PC-9 (cell line): ENCODE measurements at regions not wholly inside any gene's neighbourhood (a gene's known extent, or its start where the extent isn't known, plus 50 kb on each side); places are given as distances from the start of the nearest gene placed in this dataset.

Experiments used
- BruUV-seq: library from RNA; stranded (reverse); fragments of 400-500 nt; replicated peaks from 2 replicates; lab custom pipeline; 2021; lab: Mats Ljungman, UMichigan
- CTCF ChIA-PET: fragments of 300-600 bp; sonication (Branson Sonifier 250); formaldehyde crosslinking; loops from one replicate; lab custom pipeline; 2022; ENCODE audit warnings: antibody characterized with exemption; lab: Charles Lee
- POLR2A ChIA-PET: fragments of 300-600 bp; sonication (Branson Sonifier 250); formaldehyde crosslinking; loops from one replicate; lab custom pipeline; 2022; ENCODE audit warnings: antibody characterized with exemption; ENCODE audit not compliant: unreplicated experiment; lab: Charles Lee
- DNase-seq, 2 experiments: peaks; one replicate each; pipeline versions ENCODE4 v3.0.0 to v3.0.0-alpha.2; 2015 to 2022; ENCODE audit warnings: mixed read lengths in 1 of 2
- H2AFZ ChIP-seq: fragments of 200-600 bp; sonication (generic); 2 replicates; pipeline ENCODE4 v1.8.1; 2017; ENCODE audit warnings: antibody characterized with exemption
- H3F3A ChIP-seq: fragments of 200-600 bp; sonication (generic); 2 replicates; pipeline ENCODE4 v1.8.1; 2017; ENCODE audit warnings: antibody characterized with exemption, mild to moderate bottlenecking, low read depth; ENCODE audit not compliant: insufficient read depth
- H3K27ac ChIP-seq: fragments of 200-600 bp; sonication (generic); 2 replicates; pipeline ENCODE4 v1.6.1; 2016; ENCODE audit warnings: mixed run types
- H3K27me3 ChIP-seq: fragments of 200-600 bp; sonication (generic); 2 replicates; pipeline ENCODE4 v1.6.1; 2016; ENCODE audit warnings: low read depth, mixed run types; ENCODE audit not compliant: insufficient read depth
- H3K36me3 ChIP-seq: fragments of 200-600 bp; sonication (generic); 2 replicates; pipeline ENCODE4 v1.6.1; 2016; ENCODE audit warnings: low read depth, mixed run types
- H3K4me1 ChIP-seq: fragments of 200-600 bp; sonication (generic); replicated peaks from 2 replicates; pipeline ENCODE4 v1.6.1; 2016; ENCODE audit warnings: mixed run types; ENCODE audit not compliant: insufficient read depth
- H3K4me2 ChIP-seq: fragments of 200-600 bp; sonication (generic); 2 replicates; pipeline ENCODE4 v1.6.1; 2017; ENCODE audit warnings: mixed run types
- H3K4me3 ChIP-seq: fragments of 200-600 bp; sonication (generic); 2 replicates; pipeline ENCODE4 v1.6.1; 2016; ENCODE audit warnings: mixed run types
- H3K79me2 ChIP-seq: fragments of 200-600 bp; sonication (generic); 2 replicates; pipeline ENCODE4 v1.6.1; 2017; ENCODE audit warnings: low read depth, mixed run types
- H3K9me2 ChIP-seq: fragments of 200-600 bp; sonication (generic); 2 replicates; pipeline ENCODE4 v1.8.1; 2017; ENCODE audit warnings: mild to moderate bottlenecking; ENCODE audit not compliant: insufficient read depth
- H3K9me3 ChIP-seq: fragments of 200-600 bp; sonication (generic); 2 replicates; pipeline ENCODE4 v1.8.1; 2016; ENCODE audit warnings: low read depth; ENCODE audit not compliant: insufficient read depth
- H4K20me1 ChIP-seq: fragments of 200-600 bp; sonication (generic); 2 replicates; pipeline ENCODE4 v1.8.1; 2017; ENCODE audit not compliant: insufficient read depth
- EZH2 ChIP-seq: fragments of 200-600 bp; sonication (generic); IDR thresholded peaks from 2 replicates; pipeline ENCODE4 v1.8.0; 2017; ENCODE audit warnings: antibody characterized with exemption, low read depth
- intact Hi-C: fragments of 100-400 bp; cut with micrococcal nuclease; formaldehyde crosslinking; loops from one replicate; pipeline ENCODE4 v1.10.0; 2022; ENCODE audit not compliant: unreplicated experiment
- TF ChIP-seq, protein P1 (sequence below): fragments of 200-600 bp; sonication (generic); conservative IDR thresholded peaks from 2 replicates; pipeline ENCODE4 v1.6.1; 2017; ENCODE audit warnings: mixed run types, antibody characterized with exemption, mild to moderate bottlenecking, moderate library complexity

DNA sequence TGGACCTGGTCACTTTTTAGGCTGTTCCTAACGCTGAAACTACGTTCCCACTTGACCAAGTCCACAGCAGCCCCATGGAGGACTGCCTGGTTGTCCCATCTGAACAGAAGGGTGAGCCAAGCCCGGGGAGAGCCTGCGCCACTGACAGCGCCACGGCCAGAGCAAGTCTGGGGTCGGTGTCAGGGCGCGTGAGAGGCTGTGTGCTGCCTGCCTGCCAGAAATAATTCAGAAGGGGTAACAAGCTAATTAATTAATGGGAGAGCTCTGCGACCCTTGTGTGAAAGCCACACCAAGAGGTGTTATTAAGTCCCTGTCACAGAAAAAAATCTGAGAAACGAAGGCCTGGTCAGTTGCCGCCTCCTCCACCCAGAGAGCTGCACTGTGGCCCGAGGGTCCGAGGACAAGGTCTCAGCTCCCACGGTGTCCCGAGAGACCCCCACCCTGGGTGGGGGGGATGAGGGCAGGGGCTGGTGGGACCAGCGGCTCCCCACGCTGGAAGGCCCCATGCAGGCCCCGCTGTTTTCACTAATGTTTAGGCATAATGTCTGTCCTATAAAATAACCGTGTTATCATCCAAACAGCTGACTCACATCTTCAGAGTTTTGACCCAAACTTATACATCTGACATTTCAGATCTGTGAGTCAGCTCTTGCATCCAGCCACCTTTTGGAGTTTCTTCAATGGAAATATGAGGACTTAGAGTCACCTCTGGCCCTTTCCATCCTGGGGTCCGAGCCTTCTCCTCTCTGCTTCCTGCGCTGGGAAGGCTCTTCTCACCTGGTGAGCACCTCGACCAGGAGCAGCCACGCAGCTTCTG lies 58.5 kb downstream of the DLL1 start:
- CTCF ChIA-PET, result no interaction called here
- no peak for DNase-seq
- Histone ChIP-seq H3F3A (no peaks in the 10 kb centered on the region), H3K4me3 (no peak overlapping the region), H3K36me3 (no peaks in the 10 kb centered on the region), H3K27ac (no peak overlapping the region), H3K4me1 (no peaks in the 10 kb centered on the region), H3K79me2 (no peaks in the 10 kb centered on the region), H3K4me2 (no peak overlapping the region), H3K27me3 (peaks cover 91% of the 10 kb centered on the region), H2AFZ (no peak overlapping the region), H3K9me3 (no peaks in the 10 kb centered on the region), H4K20me1 (no peaks in the 10 kb centered on the region), H3K9me2 (no peaks in the 10 kb centered on the region)
- TF ChIP-seq, protein P1, sequence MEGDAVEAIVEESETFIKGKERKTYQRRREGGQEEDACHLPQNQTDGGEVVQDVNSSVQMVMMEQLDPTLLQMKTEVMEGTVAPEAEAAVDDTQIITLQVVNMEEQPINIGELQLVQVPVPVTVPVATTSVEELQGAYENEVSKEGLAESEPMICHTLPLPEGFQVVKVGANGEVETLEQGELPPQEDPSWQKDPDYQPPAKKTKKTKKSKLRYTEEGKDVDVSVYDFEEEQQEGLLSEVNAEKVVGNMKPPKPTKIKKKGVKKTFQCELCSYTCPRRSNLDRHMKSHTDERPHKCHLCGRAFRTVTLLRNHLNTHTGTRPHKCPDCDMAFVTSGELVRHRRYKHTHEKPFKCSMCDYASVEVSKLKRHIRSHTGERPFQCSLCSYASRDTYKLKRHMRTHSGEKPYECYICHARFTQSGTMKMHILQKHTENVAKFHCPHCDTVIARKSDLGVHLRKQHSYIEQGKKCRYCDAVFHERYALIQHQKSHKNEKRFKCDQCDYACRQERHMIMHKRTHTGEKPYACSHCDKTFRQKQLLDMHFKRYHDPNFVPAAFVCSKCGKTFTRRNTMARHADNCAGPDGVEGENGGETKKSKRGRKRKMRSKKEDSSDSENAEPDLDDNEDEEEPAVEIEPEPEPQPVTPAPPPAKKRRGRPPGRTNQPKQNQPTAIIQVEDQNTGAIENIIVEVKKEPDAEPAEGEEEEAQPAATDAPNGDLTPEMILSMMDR, result no peak
- TF ChIP-seq EZH2, result no peak
- POLR2A ChIA-PET, result no interaction called here
- intact Hi-C loops, result no loop called here
- no TSS peak for BruUV-seq

DNA sequence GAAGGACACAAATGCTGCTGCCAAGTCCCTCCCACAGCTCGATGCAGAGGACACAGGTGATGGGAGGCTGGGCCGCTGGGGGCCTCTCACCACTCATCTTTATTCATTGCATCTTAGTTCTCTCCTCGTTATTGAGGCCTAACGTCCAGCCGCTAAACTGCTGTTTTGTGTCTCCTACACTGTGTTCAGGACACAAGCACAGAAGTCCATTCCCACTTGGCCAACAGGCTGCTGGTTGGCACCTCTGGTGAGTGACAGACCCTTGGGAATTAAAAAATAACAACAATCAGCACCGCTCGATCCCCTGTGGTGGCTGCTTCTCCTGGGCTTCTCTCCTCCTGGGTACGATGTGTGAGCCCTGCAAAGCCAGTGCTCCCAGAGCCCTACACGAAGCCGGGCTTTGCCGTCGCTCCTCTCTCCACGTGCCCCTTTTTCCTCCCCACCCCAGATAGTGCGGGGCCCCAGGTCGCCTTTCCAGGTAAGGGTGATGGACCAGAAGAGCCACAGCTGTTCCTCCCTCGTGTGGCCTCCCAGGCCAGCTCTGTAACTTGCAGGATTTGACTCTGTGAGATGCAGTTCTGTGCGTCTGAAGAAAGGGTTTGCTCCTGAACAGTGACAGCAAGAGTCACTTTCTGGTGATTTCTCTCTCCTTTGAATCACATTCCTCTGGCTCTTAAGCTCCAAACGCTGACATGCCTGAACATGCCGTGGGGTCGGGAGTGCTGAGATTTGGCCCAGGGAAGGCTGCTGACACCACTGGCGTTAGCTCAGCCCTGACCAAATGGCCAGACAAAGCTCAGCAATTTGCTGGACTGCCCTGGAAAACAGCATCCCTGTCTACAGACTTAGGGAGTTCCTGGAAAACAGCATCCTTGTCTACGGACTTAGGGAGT lies 59.3 kb downstream of the DLL1 start:
- H3K4me1 ChIP-seq, result no peaks in the 10 kb centered on the region
- no TSS peak for BruUV-seq
- H3K9me2 ChIP-seq, result no peaks in the 10 kb centered on the region
- no peaks in the 10 kb centered on the region for H3K9me3 ChIP-seq
- H3K79me2 ChIP-seq, result no peaks in the 10 kb centered on the region
- no peaks in the 10 kb centered on the region for H3K36me3 ChIP-seq
- ChIA-PET POLR2A (no interaction called here), CTCF (no interaction called here)
- no peaks in the 10 kb centered on the region for H3F3A ChIP-seq
- no peak overlapping the region for H3K4me3 ChIP-seq
- peaks cover 98% of the 10 kb centered on the region for H3K27me3 ChIP-seq
- no peak overlapping the region for H3K27ac ChIP-seq
- intact Hi-C loops, result no loop called here
- H3K4me2 ChIP-seq, result no peak overlapping the region
- no peak for DNase-seq
- no peaks in the 10 kb centered on the region for H4K20me1 ChIP-seq
- no peak for TF ChIP-seq EZH2
- H2AFZ ChIP-seq, result no peak overlapping the region

GRCh38 chr6:170230520-170231292 lies 60.2 kb downstream of the DLL1 start:
- intact Hi-C loops, result no loop called here
- Histone ChIP-seq H3K36me3 (no peaks in the 10 kb centered on the region), H3K27me3 (peaks cover 98% of the 10 kb centered on the region), H3F3A (no peaks in the 10 kb centered on the region), H2AFZ (no peak overlapping the region), H3K4me3 (no peak overlapping the region), H4K20me1 (no peaks in the 10 kb centered on the region), H3K9me3 (no peaks in the 10 kb centered on the region), H3K4me2 (no peak overlapping the region), H3K79me2 (no peaks in the 10 kb centered on the region), H3K9me2 (no peaks in the 10 kb centered on the region), H3K27ac (no peak overlapping the region), H3K4me1 (no peaks in the 10 kb centered on the region)
- ChIA-PET CTCF (no interaction called here), POLR2A (no interaction called here)
- no TSS peak for BruUV-seq
- TF ChIP-seq EZH2, result no peak
- TF ChIP-seq, protein P1, result no peak
- no peak for DNase-seq
